ENCODE measurements at regions not wholly inside any gene's neighbourhood (a gene's known extent, or its start where the extent isn't known, plus 50 kb on each side); places are given as distances from the start of the nearest gene placed in this dataset.

DNA sequence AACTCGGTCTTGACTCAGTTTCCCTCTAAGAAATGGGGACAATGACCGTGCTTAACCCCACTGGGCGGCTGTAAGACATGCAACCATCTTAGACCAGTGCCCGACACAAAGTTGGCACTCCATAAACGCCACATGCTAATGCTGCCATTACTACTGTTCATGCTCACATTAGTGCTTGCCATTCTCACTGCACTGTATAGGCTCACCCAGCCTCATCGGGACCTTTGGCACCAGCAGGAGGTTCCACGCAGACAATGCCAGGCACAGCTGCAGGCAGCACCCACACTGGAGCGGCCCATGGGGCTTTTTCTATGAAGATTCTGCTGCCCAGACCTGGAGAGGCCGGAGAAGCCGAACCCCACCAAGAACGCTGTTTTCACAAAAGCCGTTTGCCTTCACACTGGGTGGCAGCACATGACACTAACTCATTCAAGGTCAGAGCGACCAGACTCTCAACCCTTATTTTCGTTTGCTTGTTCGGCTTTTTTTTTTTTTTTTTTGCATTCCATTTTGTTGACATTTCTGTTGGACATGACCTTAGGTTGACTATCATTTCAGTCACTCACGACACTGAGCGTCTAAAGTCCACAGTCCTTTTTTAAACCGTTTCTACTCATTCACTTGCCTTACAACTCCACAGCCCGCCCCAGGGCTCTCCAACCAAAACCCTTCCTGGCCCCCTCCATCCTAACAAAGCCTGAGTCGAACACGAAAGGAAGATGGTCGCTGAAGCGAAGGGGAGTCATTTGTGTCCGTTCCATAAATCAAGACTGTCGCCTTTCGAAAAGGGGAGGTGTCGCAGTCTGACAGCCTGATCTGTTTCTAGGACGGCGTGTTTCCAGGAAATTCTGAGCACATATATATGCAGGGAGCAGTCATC lies 124.4 kb upstream of the RNF32 start:
- TF ChIP-seq, protein P1, sequence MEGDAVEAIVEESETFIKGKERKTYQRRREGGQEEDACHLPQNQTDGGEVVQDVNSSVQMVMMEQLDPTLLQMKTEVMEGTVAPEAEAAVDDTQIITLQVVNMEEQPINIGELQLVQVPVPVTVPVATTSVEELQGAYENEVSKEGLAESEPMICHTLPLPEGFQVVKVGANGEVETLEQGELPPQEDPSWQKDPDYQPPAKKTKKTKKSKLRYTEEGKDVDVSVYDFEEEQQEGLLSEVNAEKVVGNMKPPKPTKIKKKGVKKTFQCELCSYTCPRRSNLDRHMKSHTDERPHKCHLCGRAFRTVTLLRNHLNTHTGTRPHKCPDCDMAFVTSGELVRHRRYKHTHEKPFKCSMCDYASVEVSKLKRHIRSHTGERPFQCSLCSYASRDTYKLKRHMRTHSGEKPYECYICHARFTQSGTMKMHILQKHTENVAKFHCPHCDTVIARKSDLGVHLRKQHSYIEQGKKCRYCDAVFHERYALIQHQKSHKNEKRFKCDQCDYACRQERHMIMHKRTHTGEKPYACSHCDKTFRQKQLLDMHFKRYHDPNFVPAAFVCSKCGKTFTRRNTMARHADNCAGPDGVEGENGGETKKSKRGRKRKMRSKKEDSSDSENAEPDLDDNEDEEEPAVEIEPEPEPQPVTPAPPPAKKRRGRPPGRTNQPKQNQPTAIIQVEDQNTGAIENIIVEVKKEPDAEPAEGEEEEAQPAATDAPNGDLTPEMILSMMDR (IDR thresholded peaks at IDR 0.05; ENCODE audit: insufficient read depth, low read length) = no peak
- no peak for TF ChIP-seq GABPA (IDR thresholded peaks at IDR 0.05; ENCODE audit: low read depth)
